ENCODE measurements at regions not wholly inside any gene's neighbourhood (a gene's known extent, or its start where the extent isn't known, plus 50 kb on each side); places are given as distances from the start of the nearest gene placed in this dataset.
"Not testable (repeated sequence)": the region's sequence is repeated elsewhere in the genome, so short reads cannot be mapped to it uniquely, and the experiment has no call there.

DNA sequence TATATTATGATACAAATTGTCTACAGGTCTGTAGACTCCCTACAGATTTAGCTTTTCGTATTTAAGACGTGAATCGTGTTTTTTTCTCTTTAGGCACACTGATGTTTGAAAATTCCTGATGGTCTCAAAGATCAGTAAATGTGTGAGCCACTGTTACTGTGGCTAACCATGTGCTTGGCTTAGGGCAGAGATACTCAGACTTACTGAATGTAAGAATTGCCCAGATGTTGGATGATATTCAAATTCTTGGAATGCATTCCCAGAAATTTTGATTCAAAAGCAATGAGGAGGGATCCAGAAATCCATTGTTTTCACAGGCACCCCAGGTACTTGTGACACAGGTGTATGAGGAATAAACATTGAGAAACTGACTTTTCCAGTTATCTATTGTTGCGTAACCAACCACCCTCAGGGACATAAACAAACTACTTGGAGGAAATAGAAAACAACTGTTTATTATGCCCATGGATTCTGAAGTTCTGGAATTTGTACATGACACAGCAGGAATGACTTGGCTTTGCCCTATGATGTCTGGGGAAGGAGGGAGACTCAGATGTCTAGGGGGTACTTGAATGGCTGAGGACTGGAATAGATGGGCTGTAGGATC, 339.6 kb upstream of the CITED2 start:
- no peak for DNase-seq (ENCODE audit: low read depth in 2 of 2)

DNA sequence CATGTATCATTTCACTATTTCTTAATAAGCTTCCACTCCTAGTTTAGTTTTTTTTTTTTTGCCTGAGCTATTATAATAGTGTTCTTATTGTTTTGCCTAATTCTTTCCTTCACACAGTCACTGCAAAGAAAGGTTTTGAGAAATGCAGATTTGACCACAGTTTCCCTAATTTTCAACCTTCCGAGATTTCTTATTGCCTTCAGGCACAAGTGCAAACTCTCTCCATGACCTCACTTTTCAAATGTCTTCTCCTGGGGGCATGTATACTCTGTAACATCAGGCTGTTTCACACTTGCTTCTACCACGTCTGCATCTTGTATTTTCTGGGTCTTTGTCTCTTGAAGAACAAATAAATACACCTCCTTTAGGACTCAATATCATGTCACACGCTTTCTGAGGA, 339.0 kb upstream of the CITED2 start:
- DNase-seq (ENCODE audit: low read depth in 2 of 2), result no peak

DNA sequence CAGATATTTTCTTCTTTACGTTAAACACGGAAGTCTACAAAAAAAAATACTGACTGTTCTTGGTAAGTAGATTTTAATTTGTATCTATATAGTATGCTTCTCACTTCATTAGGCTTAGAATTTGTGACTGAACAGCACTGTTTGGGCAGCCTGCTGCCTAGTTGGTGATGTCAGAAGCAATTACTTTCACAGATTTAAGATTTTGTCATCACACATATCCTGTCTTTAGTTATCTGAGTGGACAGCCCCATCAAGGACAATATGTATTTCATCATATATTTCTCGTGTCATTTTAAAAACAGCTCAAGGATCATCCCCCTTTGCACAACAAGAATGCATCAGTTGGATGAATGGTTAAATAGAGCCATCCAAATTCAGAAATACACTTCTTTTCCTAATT, 338.4 kb upstream of the CITED2 start:
- DNase-seq (ENCODE audit: low read depth in 2 of 2), result no peak

DNA sequence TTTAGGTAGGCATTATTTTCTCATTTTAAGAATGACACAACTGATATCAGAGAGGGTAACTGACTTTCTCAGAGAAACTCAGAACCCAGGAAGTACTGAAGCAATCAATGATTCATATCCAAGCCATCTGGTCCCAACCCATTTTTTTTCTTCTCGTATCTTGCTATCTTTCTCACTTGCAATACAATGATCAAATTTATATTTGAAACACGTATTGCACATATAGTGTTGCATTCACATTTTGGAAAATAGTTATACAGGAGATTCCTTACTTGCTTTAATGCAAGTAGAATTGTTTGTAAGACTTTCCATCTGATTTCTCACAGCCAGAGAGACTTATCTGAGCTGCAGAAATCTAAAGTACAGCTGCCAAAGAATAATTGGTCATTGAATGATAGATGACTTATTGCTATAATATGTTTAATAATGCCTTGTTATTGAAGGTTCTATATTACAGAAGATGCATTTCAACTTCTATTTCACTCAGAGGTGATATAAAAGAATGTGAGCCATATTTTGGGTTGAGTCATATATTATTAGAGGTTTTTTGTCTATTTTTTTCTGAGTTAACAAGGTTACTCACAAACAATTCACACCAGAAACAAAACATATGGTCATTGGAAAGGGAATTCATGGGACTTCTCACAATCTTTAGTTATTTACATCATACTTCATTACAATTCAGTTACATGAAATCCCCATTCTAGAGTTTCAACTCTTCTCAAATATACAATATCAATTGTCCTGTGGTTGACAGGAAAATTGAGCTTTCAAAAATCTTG, 337.5 kb upstream of the CITED2 start:
- DNase-seq (ENCODE audit: low read depth in 2 of 2), result no peak

DNA sequence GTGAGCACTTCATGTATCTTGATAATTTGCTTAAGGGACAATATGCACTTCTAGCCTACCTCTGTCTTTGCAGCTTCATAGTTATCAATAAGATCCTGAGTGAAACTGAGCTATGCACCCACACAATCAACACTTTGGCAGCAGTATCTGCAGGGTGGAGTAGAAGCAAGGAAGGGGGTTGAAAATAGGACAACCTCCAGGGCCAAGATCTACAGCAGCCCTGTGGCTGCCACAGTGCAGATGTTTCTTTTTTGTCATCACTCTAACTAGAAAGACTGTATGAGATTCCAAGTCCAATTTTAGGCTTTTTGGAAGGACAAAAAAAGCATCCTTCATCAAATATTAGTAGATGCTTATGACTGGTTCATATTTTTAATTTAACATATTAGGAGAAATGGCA, 336.1 kb upstream of the CITED2 start:
- no peak for DNase-seq (ENCODE audit: low read depth in 2 of 2)

DNA sequence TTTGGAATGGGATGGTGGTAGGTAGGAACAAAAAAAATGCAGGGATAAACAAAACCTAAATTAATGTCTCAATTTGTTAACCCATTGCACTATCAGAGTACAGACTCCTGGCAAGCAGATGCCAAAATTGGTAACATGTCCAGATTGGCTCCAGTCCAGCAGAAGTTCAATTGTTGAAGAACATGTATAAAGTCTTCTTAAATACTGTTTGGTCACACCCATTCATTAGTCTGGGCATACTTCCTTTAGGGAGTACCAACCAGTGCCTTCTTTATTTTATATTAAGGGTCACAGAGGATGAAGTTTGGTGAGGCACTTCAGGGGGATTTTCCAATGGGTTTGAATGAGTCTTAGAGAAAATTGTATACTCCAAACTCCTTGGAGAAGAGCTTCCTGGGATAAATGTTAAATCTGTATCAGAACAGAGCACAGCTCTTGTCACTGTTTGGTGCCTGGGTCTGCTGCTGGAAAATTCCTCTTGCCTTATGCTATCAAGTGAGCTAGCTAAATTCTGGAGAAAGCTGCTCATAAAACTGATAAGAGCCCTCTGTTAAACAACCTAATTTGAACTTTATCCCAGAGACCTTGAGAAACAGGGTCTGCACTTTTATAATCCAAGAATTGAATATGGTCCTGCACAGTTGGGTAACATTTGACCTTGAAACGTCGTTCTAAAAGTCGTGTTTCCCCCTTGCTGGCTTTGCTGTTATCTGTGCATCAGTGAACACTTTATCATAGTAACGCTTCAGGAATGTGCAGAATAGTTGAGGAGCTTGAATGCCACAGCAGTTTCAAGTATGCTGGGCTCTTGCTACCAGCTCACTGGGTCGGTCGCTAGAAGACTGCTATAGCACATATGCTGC, 334.1 kb upstream of the CITED2 start:
- no peak for DNase-seq (ENCODE audit: low read depth in 2 of 2)

DNA sequence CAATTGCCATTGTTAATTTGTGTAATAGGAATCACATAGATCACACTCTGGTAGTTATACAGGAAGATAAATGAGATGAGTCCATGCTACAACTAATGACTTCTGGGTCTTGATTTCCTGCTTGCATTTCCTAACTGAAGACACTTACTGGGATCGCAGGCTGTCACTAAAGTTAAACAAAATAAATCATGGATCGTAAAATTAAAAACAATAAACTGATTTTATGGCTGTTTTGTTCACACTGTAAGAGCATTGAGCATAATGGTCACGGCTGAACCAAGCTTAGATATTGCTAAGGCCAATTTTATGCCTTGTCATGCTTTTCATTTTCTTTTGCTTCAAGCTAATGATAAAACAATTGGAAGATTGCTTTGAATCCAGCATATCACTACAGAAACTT, 332.5 kb upstream of the CITED2 start:
- DNase-seq (ENCODE audit: low read depth in 2 of 2), result no peak

DNA sequence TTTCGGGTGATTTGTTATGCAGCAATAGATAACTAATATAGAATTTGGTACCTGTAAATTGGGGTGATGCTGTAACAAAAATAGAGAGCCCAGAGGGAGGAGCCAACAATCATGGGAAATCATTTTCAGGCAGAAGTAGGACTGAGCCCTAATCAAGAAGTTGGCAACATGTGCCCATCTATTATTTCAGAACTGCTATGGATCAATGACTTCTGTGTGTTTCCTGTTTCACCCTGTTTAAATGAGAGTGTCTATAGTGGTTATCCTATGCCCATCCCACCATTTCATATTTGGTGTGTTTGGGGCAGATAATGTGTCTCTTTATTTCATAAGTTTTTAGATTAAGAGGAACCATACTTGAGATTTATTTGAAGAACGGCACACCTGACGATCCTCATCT, 330.8 kb upstream of the CITED2 start:
- no peak for DNase-seq (ENCODE audit: low read depth in 2 of 2)

DNA sequence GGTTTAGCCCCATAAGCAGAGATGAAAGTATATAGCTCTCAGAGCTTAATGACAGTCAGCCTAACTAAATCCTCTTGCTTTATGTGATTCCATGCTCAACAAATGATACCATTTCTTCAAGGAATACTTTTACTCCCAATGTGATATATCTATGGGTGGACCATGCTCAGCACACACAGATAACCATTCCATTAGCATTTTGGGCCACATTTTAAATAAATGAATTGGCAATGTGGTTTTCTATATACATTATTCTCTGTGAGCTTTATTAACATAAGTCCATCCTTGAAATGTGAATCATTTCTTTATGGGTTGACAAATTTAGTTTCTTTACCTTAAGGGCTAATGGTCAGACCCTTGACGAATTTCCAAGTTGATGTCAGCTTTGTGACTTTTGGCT, 329.3 kb upstream of the CITED2 start:
- no peak for DNase-seq (ENCODE audit: low read depth in 2 of 2)

DNA sequence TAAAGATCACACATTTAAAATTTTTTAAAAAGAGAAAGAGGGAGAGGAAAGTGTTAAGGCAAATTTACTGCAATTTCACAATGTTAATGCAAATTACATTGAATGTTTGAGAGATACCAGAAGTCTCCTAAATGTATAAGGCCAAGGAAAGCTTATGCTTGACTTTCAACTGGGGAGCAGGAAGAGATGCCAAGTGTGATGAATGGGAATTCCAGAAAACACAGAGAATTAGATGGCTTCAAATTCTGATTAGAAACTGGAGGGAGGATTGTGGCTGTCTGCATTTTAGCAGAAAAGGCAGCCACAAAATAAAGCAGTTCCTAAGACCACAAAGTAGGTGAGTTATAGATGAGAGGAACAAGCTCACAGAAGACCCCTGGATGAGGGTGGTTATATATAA, 328.3 kb upstream of the CITED2 start:
- no peak for DNase-seq (ENCODE audit: low read depth in 2 of 2)

DNA sequence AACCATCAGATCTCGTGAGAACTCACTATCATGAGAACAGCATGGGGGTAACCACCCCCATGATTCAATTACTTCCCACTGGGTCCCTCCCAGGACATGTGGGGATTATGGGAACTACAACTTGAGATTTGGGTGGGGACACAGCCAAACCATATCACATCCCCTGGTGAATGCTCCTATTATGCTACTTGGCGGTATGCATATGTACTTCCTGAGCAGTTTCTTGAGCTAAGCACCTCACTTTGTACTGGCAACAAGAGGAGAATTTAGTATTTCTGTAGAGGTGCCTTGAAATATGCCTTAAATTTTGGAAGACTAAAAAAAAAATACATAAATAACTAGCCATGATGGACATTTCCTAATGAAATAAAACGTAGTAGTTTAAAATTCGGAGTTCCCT, 327.2 kb upstream of the CITED2 start:
- no peak for DNase-seq (ENCODE audit: low read depth in 2 of 2)

DNA sequence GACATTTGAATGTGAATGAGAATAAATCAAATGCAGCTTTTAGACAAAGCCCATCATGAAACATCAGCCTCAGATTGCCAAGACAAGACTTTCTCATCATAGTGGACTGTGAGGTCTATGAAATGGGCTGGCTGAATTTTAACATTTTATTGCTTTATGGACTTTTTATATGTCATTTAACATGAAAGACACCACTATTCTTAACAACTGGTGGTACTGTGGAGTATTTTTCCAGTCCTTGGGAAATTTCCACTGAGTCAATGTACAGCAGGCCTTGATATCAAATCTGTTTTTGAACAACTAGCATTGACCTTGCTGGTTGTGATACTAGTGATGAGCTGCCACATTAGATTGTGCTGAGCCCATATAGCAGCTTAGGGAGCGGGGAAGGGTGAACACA, 326.6 kb upstream of the CITED2 start:
- no peak for DNase-seq (ENCODE audit: low read depth in 2 of 2)

DNA sequence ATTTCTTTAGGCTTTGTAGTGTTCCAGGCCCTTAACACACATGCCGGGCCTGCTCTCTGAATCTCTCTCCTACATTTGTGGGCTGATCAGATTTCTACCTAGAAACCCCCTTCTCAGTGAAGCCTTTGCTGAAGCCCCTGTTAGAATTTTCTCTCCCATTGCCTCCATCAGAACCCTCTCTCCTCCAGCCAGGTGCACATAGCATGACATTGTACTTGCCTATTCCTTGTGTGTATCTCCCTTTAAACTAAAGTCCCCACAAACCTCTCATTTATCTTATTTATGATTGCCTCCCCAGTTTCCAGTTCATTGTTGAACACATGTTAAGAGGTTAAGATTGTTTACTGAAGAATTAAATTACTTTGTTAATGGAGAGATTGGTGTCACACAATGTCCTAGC, 325.5 kb upstream of the CITED2 start:
- DNase-seq (ENCODE audit: low read depth in 2 of 2), result no peak

DNA sequence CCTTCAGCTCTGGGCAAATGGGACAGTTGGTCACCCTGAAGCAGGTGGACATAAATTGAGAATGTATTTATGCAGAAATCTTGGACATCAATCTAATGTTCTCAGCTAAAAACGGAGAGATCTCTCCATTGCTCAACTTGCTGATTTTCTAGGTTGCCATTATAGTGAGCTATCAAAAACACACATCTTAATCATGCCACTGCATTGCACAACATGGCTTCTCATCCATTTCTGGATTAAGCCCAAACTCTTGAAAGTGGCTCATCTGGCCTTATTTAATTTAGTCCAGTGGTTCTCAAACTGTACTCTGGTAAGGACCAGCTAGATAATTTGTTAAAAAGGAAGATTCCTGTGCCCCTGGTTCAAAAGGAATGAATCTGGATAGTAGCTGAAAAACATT, 324.9 kb upstream of the CITED2 start:
- DNase-seq (ENCODE audit: low read depth in 2 of 2), result no peak

DNA sequence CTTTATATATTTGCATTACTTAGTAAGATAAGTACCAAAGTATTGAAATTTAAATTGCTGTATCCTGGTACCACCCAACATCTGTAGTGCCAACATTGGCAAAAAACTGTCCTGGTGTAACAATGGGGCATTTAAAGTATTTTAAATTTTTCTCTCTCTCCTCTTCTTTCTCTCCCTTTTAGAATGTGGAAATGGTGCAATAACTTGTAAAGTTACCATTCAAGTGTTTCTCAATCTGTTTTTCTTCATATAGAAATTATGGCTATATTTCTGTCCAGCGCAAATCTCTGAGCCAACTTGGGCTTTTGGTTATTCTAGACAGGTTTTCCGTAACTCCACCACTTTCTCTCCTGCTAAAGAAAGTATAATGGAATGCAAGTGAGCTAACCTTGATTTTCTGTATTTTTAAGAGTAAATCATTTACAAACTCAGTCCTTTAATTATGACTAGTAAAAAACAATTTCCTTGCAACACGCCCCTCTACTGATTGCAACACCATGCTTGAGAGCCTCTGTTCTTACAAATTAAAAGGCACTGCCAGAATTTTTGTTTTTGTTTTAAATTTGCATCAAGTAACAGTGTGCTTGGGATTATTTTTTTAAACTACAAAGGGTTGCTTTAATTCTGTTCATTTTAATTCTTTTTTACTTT, 324.2 kb upstream of the CITED2 start:
- DNase-seq (ENCODE audit: low read depth in 2 of 2), result no peak

DNA sequence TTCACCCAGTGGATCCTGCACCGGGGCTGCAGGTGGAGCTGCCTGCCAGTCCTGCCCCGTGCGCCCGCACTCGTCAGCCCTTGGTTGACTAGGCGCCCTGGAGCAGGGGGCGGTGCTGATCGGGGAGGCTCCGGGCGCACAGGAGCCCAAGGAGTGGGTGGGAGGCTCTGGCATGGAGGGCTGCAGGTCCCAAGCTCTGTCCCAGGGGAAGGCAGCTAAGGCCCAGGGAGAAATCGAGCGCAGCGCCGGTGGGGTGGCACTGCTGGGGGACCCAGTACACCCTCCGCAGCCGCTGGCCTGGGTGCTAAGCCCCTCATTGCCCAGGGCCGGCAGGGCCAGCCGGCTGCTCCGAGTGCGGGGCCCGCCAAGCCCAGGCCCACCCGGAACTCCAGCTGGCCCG, 323.4 kb upstream of the CITED2 start:
- not testable (repeated sequence) for DNase-seq (ENCODE audit: low read depth in 2 of 2)

DNA sequence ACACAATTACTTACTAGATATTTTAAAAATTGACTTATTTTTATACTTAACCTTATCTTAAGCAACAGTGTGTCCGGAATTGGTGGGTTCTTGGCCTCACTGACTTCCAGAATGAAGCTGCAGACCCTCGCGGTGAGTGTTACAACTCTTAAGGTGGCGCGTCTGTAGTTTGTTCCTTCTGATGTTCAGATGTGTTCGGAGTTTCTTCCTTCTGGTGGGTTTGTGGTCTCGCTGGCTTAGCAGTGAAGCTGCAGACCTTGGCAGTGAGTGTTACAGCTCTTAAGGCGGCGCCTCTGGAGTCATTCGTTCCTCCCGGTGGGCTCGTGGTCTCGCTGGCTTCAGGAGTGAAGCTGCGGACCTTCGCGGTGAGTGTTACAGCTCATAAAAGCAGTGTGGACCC, 322.5 kb upstream of the CITED2 start:
- not testable (repeated sequence) for DNase-seq (ENCODE audit: low read depth in 2 of 2)

DNA sequence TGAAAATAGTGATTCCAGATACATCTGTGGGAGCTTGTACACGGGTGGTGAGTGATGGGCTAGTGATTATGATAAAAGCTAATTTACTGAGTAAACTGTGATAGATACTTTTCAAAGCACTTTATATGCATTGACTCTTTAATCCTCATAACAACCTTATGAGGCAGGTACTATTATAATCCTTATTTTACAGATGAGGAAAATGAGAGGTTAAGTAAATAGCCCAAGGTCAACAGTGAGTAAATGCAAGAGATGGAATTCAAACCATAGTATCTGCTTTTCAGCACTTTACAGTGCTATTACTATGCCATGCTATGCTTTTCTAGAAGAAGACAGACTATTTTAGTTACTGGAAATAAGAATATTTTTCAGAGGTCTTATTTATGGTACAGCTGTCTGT, 320.9 kb upstream of the CITED2 start:
- no peak for DNase-seq (ENCODE audit: low read depth in 2 of 2)

DNA sequence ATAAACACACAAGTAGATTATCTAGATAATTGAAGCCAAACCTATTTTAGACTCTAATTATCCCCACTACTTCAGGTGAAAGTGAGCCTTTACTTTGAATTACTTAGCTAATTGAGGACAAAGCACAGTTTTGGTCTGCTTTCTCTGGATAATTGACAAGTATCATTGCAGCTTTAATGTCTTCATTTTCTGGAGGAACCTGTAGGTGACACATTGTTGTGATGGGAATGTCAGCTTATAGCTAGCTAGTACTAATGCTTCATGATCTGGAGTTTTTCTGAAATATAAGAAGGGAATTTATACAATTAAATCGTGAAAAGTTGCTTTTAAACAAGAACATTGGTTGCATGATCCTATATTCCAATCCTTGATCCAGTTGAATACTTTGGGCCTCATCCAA, 319.3 kb upstream of the CITED2 start:
- DNase-seq (ENCODE audit: low read depth in 2 of 2), result no peak

DNA sequence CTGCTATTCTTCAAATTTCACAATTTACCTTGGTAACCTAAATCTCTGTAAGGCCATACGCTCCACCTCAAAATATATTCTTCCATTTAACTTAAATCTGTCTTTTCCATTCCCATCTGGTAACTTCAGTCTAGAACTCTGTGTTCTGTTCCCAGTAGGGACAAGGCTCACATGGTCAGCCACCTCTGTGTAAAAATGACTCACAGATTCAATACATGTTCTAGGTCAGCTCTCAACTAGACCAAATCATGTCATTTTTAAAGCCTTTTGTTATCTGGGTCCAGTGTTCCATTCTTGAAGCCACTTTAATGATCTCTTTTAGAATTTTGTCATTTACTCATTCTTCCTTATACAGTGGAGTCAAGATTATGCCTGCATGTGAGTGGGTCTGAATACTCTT, 315.6 kb upstream of the CITED2 start:
- DNase-seq (ENCODE audit: low read depth in 2 of 2), result no peak

DNA sequence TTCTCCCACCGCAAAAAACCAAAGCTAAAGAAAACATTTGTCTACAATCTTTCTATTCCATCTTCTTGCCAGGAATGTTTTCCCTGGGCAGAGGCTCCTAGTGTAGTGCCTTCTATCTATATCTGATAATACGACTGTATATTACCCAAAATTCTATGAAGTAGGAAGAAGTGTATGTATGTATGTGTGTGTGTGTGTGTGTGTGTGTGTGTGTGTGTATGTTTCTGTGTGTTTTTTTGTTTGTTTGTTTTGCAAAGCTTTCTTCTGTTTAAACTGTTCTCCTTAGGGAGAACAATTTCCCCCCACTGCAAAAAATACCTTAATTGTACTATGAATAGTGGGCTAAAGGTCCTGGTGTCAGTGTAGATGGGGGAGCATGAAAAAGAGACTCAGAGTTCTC, 312.6 kb upstream of the CITED2 start:
- DNase-seq (ENCODE audit: low read depth in 2 of 2), result no peak

DNA sequence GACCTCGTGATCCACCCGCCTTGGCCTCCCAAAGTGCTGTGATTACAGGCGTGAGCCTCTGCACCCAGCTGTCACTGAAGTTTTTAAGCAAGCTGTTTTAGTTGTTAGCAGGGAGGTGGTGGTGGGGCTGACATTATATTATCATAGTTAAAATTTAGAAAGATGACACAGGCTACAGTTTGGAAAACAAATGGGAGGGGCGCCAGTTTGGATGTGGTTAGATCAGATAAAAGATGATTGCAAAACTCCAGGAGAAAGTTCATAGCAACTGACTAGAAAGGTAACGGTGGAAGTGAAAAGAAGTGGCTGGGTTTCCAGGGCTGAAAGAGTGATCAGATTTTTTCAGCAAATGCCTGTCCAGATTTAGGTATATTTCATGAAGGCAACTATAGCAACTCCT, 311.9 kb upstream of the CITED2 start:
- no peak for DNase-seq (ENCODE audit: low read depth in 2 of 2)
